Hematopoietic multipotent progenitor cell (in vitro differentiated cells): ENCODE measurements at regions not wholly inside any gene's neighbourhood (a gene's known extent, or its start where the extent isn't known, plus 50 kb on each side); places are given as distances from the start of the nearest gene placed in this dataset.

Source experiments
- DNase-seq, 3 donors: peaks; one replicate each; pipeline ENCODE4 v3.0.0-alpha.2; 2011 to 2015; ENCODE audit warnings: low read depth in 2 of 3, low spot score in 2 of 3

DNA sequence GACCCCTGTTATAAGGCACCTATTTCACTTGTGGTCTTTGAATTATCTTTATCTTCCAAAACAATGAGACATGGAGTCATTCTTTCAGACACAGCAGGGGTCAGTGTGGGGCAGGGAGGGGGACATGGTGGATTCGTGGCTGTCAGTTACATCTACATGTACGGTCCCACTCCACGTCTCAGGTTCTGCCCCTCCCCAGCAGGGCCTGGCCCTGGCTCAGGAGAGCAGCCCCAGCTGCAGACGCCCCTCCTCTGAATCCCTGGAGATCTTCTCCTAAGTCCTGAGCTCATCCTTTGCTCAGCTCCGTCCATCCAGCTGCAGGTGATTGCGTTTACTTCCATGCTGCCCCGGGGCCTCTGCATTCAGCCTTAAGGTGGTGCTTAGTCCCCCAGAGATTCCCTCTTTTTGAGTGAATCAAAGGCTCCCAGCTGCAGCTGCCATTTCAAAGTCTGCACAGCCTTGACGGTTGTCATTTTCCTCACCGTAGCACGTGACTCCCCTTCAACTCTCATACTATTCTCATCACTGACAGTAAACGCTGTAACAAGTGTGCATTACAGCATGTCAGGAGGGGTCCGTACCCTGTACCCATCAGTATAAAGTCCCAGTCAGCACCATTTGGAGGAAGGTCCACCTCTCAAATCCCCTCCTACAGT is 113.4 kb upstream of the TCERG1L start:
- DNase-seq = no peak

DNA sequence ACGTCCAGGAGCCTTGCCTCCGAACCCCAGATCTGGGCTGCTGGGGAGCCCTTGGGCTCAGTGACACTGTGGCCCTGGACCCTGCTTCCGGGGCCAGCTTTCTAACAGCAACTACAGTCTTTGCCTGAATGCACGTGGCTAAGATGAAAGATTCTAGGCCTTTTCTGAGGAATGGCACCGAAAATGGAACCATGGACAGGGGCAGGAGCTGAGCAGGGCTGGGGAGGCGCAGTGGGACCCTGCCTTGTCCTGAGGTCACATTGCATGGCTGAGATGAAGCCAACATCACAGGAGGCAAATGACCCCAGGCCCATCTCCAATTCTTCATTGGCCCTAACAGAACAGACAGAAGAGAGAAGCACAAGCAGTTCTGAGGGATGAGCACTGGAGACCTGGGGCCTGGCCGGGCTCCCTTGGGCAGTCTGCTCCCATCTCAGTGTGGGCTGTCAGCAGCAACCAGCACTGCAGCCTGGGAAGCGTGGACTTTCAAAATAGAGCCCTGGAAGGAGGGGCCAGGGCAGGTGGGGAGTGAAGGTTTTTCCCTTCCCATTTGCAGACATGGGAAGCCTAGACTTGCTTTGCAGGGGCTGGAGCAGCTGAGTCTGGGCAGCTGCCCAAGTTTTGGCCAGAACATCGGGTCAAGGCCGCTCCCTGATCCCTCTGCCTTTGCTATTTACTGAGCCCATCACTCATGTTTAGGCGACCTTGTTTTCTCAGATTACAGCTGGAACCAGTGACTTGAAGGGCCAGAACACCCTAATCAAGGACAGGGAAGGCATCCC is 114.4 kb upstream of the TCERG1L start:
- DNase-seq = no peak

DNA sequence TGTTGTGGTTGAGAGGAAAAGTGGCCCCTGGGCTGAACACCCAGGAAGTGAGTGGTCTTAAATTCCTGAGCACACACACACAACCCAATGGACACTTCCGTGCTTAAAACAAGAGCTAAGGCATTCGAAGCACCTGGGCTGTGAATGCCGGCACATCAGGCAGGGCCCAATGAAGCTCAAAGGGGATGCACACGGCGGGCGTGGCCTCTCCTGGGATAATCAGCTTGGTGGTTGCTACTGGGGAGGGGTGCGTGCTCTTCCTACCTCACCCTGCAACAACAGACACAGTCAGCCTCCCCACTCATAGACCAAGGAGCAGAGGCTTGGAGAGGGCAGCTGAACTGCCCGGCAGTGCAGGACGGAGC is 115.0 kb upstream of the TCERG1L start:
- no peak for DNase-seq

DNA sequence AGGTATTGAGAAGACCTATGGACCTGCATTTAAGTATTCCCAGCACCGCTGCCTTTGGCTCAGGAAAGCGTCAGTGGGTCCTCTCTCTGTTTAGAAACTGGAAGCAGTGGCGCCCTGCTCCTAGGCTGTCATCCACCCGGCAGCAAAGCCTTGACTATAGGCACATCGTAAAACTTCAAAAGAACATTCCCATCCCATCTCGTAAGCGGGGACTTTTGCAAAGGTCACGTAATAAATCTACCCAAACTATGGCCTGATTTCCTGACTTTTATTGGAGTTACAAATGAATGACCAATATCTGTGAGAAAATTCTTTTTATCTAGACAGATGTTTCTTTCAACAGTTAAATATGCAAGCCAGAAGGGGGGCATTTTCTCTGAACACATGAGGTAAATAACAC is 115.8 kb upstream of the TCERG1L start:
- no peak for DNase-seq

DNA sequence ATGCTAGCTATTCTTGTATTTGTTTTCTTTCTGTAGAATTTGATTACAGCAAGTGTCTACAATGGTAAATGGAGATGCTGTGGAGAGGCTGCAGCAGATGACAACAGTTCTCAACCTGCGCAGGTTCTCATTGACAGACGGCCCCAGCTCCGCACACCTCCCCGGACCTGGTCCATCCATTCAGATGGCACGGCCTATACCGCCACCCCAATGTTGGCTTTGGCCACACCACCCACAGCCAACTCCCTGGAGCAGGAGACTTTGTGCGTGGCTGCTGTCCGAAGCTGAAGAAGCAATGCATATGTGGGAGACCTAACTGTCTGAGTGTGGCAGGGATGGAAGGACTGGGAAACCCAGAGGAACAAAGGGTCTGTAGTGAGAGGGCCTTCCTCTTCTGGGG is 116.4 kb upstream of the TCERG1L start:
- DNase-seq = no peak

DNA sequence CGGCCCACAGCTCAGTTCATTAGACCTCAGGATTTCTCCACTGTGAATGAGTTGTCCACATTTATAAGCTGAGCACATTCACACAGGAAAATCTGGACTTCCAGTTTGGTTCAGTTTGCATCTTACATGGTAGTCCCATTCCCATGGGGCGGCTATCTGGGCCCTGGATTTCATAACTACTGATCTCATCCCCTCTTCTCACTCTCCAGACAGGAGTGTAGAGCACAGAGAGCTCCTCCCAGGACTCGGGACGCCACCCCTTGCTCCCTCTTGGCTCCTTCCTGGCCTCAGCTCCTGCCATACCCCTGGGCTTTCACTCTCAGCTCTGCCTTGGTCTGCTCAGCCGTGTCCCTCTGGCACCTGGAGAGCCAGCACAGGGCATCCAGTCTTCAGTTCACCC is 117.6 kb upstream of the TCERG1L start:
- DNase-seq = no peak

DNA sequence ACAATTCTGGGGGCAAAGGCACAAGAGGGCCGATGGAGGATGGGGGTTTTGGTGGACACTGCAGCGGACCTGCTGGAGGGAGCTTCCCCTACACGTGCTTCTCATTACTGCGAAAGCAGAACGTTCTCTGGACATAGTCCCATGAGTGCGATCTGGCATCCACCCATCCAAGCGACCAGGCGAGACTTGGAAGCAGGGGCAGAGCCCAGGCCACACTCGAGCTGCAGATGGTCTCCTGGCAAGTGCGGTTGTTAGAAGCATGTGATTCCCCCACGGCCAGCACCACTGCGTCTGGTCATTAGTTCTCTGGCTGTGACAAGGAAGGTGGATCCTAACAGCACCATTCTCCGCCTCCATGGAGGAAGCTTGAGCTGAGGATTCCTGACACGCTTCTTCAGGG is 118.4 kb upstream of the TCERG1L start:
- no peak for DNase-seq

DNA sequence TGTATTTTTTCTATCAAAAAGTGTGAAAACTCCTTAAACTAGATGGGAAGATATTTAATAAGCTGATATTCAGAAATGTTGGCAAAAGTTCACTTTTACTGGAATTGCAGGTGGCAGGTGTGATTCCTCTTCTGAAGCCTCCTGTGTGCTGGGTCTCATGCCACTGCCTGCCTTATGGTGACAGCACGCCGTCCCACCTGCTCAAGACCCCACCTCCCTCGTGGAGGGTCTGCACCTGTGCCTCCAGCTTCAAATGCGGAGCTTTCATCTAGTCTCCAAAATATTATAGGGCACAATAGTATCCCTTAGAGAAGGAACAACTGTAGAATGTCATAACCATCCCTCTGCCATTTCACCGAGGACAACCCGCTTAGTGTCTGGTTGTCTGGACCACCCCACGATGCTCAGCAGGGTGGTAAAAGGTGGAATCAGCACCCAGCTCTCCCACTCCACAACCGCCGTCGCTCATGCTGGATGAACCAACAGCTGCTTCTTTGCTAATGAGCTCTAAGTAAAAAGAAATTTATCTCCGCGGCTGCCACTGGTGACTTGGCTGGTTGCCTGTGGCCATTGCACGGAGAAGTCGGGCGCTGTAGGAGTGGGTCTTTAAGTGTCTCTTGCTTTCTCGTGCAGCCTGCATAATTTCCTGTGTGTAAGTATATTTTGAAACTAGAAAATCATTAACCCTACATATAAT is 119.3 kb upstream of the TCERG1L start:
- DNase-seq = no peak

DNA sequence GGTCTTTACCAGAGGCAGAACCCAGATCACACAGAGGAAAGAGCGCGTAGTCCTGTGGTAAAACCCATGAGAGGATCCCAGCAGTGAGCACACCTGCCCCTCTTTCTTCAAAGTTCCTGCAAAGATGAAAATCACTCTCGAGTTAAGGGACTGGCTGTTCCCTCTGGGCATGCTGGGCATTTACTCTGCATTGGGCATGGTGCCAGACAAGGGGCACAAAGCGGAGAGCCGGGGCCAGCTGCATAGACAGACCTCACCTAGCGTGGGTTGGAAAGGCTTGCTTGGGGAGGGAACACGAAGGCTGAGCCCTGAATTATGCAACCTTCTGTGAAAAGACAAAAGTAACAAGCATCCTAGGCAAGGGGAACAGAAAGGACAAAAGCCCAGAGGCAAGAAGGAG is 120.0 kb upstream of the TCERG1L start:
- DNase-seq = no peak

DNA sequence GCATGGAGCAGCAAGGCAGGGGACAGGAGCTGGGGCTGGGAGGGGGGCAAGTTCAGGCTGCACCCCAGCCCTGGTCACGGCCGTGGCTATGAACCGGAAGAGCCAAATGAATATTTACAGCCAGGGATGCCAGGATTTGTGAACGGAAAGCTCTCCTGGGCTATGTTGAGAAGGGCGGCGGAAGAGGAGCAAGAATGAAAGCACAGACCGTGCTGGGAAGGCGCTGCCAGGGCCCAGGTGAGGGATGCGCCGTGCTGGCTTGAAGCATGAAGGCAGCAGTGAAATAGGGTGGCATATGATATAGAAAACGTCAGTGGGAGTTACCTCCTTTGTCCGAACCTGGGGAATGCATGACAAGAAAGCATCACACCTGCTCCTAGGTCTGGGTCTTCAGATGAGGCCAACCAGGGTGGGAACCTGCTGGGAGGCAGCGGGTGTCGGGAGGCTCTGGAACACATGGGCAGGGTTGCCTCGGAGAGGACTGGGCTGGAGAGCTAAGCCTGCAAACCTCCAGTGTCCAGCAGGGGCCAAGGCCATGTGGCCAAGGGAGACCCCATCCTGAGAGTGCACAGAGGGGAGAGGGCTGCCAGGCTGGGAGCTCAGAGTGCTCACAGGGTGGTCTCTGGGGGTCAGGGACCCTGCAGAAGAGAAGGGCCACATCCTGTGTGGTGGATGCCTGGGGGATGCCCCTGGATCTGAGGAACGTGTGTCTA is 120.6 kb upstream of the TCERG1L start:
- no peak for DNase-seq

DNA sequence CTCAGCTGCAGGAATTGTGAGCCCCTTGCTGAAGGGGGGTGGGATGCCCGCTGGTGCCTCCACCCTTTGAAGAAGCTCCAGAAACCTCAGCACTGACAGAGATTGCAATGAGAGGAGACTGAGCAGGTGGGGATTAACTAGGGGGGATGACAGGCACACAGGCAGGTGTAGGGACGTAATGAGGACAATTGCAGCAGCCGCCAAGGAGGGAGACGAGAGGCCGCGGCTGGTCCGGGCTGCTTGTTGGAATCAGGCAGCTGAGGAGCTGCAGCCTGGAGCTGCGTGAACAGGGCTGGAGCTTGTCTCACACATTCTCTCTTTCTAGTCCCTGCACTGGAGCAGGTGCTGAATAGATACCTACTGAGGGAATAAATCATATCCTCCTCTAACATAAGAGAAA is 122.0 kb upstream of the TCERG1L start:
- no peak for DNase-seq

DNA sequence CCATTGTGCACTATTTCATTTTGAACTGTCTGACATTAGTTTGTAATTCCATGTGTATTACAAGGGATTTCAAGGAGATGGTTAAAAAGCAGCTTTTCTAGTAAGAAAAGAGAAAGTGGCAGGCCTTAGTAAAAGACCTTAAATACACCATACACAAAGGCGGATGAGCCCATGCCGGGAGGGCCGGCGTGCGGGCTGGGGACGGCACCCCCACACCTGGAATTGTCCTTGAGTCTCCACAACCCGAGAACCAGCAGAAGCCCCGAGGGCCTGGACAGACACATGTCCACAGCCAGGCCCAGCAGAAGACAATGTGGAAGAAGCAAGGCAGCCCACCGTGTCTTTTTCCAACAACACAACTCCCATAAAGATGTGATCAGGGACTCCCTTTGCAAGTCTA is 123.7 kb upstream of the TCERG1L start:
- no peak for DNase-seq

DNA sequence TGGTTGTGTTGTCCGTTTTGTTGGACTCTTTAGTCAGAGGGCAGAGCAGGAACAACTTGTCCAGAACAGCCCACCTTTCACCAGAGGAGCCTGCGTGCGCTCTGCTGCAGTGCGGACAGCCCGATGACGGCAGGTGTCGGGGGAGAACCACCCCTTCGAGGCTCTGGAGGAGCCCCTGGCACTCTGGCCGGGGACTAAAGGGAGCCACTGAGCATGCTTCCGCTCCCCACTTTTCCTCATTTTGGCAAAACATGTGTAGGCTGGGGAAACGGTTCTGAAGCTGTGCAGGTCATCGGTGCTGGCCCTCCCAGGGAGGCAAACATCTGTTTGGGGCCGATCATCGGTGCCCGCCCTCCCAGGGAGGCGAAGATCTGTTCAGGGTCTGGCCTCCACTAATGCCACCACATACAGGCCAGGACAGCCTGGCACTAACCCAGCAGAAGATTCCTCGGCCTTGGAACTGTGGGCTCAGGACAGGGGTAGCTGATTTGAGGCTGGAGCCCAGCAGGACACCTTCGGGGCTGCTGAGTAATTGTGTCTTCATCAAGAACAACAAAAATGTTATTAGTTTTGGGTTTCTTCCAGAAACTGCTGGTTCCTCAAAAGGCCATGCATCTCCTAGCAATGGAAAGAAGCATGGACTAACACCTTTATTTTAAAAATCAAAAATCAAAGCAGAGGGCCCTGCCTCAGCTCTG is 124.4 kb upstream of the TCERG1L start:
- no peak for DNase-seq

DNA sequence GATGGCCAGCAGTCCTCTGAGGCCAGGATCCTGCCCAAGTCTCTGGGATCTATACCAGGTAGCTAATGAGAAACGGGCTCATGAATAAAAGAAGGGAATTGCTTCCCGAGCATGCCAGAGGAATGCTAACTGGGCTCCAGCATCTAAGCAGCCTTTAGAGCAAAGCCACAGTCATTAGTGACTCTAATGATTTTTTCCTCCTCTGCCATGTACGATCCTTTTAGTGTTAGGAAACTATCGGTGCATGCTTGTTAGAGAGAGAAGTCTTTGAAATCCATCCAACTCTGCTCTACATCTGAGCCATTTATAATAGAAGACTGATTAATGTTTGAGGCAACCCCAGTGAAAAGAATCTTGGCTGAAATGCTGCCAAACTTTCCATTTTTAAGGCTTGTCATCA is 124.9 kb upstream of the TCERG1L start:
- DNase-seq = no peak

DNA sequence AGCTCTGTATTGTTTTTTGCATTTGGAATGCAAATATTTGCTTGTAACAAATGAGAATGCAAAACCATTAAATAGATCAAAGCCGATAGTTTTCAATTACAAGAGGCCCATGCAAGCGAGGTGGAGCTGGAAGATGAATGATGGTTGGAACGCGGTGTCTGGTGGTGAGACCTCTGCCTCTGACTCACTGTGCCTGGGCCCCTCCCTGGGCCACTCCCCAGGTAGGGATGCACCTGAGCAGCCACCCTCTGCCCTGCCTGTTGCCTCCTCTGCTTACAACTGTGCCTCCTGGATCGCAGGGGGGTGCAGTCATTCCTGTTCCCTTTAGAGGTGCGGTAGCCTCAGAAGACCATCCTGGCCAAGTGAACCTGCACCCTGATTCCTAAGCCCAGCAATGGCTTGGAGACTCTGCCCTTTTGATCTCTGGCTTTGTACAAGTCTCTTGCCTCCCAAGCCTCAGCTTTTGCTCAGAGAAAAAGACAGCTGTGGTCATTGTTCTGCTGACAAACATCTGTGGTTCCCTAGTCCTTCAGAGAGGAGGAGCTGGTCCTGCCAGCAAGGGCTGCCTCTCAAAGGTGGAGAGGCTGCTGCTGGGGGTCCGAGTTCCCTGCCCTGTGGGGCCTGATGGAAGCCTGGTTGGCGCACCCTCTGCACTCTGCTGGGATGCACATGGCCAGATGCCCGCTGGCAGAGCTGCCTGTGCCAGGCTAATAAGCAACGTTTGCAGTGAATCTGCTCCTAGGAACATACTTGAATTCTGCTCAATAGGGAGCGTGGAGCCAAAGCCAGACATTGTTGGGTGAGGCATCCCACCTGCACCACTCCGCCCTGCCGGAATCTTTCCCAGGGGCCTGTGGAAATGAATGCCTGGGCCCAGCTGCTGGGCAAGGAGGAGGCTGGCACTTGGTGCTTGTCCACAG is 126.3 kb upstream of the TCERG1L start:
- DNase-seq = no peak

DNA sequence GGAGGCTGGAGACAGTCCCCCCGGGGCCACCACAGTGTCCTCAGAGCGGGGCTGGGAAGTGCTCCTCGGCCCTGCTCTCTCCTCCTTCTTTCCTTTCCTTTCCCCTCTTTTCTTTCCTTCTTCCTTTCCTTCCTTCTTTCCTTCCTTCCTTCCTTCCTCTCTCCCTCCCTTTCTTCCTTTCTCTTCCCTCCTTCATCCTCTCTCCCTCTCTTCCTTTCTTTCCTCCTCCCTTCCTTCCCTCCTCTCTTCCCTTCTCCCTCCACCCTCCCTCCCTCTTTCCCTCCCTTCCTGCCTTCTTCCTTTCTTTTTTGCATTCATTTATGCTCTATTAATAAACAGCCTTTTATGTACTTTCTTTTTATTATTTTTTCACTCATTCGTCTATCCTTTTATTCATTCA is 127.1 kb upstream of the TCERG1L start:
- no peak for DNase-seq

DNA sequence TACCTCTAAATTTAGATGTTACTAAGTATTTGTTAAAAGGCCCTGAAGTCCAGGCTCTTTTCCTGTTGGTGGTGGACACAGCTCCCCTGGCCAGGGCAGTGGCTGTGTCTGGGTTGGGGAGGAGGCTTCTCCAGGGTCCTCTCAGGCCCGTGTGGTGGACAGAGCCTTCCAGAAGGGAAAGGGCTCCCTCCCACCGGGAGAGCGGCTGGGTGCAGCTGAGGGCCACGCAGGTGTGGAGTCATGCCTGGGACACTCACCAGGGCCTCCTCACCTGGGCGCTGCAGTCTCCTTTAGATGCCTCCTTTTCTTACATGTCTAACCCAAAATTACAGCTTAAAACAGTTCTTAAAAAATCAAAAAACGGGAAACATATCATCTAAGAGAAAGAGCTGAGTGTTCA is 128.2 kb upstream of the TCERG1L start:
- no peak for DNase-seq

DNA sequence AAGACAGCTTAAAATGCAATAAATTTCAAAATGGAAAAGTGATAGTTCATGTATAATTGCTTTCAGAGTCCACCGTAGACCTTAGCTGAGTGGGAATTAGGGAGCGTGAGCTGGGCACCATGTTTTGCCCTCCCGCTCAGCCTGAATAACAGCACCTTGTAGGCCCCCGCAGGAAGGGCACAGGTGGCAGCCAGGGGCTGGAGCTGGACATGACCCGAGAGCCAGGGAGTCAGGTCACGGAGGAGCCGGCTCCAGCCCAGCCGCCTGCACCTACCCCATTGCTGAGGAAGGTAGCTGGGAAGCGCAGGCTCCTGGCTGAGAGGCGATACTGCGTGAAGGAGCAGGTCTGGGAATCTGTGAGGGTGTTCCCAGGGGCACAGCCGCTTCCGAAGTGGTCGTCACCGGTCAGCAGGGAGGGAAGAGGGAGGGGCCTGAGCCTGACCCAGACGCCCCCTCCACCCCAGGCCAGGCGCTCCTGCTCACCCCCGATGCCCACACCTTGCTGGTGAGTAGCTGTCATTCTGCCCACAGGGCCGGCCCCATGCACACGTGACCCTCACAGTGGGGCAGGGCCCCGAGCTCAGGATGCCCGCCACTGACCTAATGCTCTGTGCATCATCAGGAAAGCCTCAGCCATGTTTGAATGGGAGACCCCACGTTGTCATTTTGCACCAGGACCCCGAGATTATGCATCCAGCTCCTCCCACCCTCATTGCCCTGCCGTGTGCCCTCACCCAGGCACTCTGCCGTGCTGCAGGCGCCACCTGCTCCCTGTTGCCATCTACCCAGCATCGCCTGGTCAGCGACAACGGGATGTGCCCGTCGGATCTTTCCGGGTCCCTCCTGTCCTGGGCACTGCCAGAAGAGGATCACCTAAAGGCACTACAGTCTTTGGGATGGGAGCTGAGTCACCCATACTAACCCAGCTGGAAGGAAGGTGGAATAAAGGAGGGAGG is 129.2 kb upstream of the TCERG1L start:
- no peak for DNase-seq

DNA sequence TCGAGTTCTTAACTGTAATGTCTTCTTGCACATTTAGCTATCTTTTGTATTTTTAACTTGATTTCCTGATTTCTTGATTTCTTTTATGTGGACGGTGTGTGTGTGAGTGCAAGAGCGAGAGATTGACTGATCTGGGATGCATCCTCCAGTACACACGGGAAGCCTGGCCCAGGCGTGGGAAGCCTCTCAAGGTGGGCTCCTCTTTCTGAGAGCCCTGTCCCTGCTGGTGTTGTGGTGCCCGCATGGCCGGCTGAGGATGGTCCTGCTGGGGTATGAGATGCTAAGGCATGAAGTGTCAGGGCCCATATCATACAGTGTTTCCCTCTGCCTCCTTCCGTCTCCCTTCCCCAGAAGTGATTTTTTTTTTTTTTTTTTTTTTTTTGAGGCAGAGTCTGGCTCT is 130.8 kb upstream of the TCERG1L start:
- no peak for DNase-seq
